ENCODE measurements at regions not wholly inside any gene's neighbourhood (a gene's known extent, or its start where the extent isn't known, plus 50 kb on each side); places are given as distances from the start of the nearest gene placed in this dataset.

- TF ChIP-seq POLR2A (IDR thresholded peaks at IDR 0.05; ENCODE audit: low read depth, low read length) (no peak), POLR2AphosphoS5 (IDR thresholded peaks at IDR 0.05; ENCODE audit: low read depth, low read length) (no peak), TAF1 (IDR thresholded peaks at IDR 0.05; ENCODE audit: low read depth, low read length) (no peak)
These were observed 336.0 kb upstream of the IGFBP3 start for GRCh38 chr7:46256870-46257661.
